ENCODE measurements at regions not wholly inside any gene's neighbourhood (a gene's known extent, or its start where the extent isn't known, plus 50 kb on each side); places are given as distances from the start of the nearest gene placed in this dataset.

GRCh38 chr6:74334722-74335121 is 638.7 kb downstream of the CD109 start:
- H4K20me1 ChIP-seq (ENCODE audit: control insufficient read depth, insufficient read depth, low read depth, low read length): no peaks in the 10 kb centered on the region
- H3K4me1 ChIP-seq (ENCODE audit: control insufficient read depth, low read length): no peaks in the 10 kb centered on the region
- H3K27me3 ChIP-seq (ENCODE audit: control insufficient read depth, low read length): no peaks in the 10 kb centered on the region
- H3K36me3 ChIP-seq (ENCODE audit: control insufficient read depth, low read length): no peaks in the 10 kb centered on the region
- H3K4me2 ChIP-seq (ENCODE audit: low read length): no peak overlapping the region
- H3K79me2 ChIP-seq (ENCODE audit: control insufficient read depth, low read length): no peaks in the 10 kb centered on the region
- no peaks in the 10 kb centered on the region for H3K9me2 ChIP-seq (replicated peaks; ENCODE audit: control insufficient read depth, low read length)
- H3F3A ChIP-seq (ENCODE audit: control insufficient read depth, insufficient read depth): no peaks in the 10 kb centered on the region
- H3K9me3 ChIP-seq (ENCODE audit: control insufficient read depth, insufficient read depth, low read length): no peaks in the 10 kb centered on the region
- no peak overlapping the region for H3K27ac ChIP-seq (ENCODE audit: low read depth, low read length)
- no peak for TF ChIP-seq CTCF (IDR thresholded peaks at IDR 0.05; ENCODE audit: low read depth, low read length, poor library complexity, severe bottlenecking)
- no peak for TF ChIP-seq EZH2phosphoT487 (IDR thresholded peaks at IDR 0.05; ENCODE audit: borderline replicate concordance, low read length)
- no peak overlapping the region for H3K4me3 ChIP-seq (ENCODE audit: low read length)

- no peak overlapping the region for H3K4me2 ChIP-seq (ENCODE audit: low read length)
These were observed 637.4 kb downstream of the CD109 start for GRCh38 chr6:74333406-74333805.

GRCh38 chr6:74320715-74321114 is 624.7 kb downstream of the CD109 start:
- no peaks in the 10 kb centered on the region for H3K27me3 ChIP-seq (ENCODE audit: control insufficient read depth, low read length)
- no peaks in the 10 kb centered on the region for H3K4me1 ChIP-seq (ENCODE audit: control insufficient read depth, low read length)
- no peaks in the 10 kb centered on the region for H3K9me2 ChIP-seq (replicated peaks; ENCODE audit: control insufficient read depth, low read length)
- no peaks in the 10 kb centered on the region for H4K20me1 ChIP-seq (ENCODE audit: control insufficient read depth, insufficient read depth, low read depth, low read length)
- no peak overlapping the region for H3K27ac ChIP-seq (ENCODE audit: low read depth, low read length)
- H3K79me2 ChIP-seq (ENCODE audit: control insufficient read depth, low read length): no peaks in the 10 kb centered on the region
- TF ChIP-seq EZH2phosphoT487 (IDR thresholded peaks at IDR 0.05; ENCODE audit: borderline replicate concordance, low read length) (no peak), CTCF (IDR thresholded peaks at IDR 0.05; ENCODE audit: low read depth, low read length, poor library complexity, severe bottlenecking) (no peak)
- no peaks in the 10 kb centered on the region for H3K9me3 ChIP-seq (ENCODE audit: control insufficient read depth, insufficient read depth, low read length)
- no peaks in the 10 kb centered on the region for H3K36me3 ChIP-seq (ENCODE audit: control insufficient read depth, low read length)
- no peak overlapping the region for H3K4me2 ChIP-seq (ENCODE audit: low read length)
- H3F3A ChIP-seq (ENCODE audit: control insufficient read depth, insufficient read depth): no peaks in the 10 kb centered on the region
- no peak overlapping the region for H3K4me3 ChIP-seq (ENCODE audit: low read length)

More at GRCh38 chr6:74333406-74333805, 637.4 kb downstream of the CD109 start:
- H3K9me3 ChIP-seq (ENCODE audit: control insufficient read depth, insufficient read depth, low read length): no peaks in the 10 kb centered on the region
- no peak overlapping the region for H3K27ac ChIP-seq (ENCODE audit: low read depth, low read length)
- no peaks in the 10 kb centered on the region for H3K36me3 ChIP-seq (ENCODE audit: control insufficient read depth, low read length)
- H3F3A ChIP-seq (ENCODE audit: control insufficient read depth, insufficient read depth): no peaks in the 10 kb centered on the region
- H3K27me3 ChIP-seq (ENCODE audit: control insufficient read depth, low read length): no peaks in the 10 kb centered on the region
- TF ChIP-seq CTCF (IDR thresholded peaks at IDR 0.05; ENCODE audit: low read depth, low read length, poor library complexity, severe bottlenecking) (no peak), EZH2phosphoT487 (IDR thresholded peaks at IDR 0.05; ENCODE audit: borderline replicate concordance, low read length) (no peak)
- H3K4me3 ChIP-seq (ENCODE audit: low read length): no peak overlapping the region
- no peaks in the 10 kb centered on the region for H3K79me2 ChIP-seq (ENCODE audit: control insufficient read depth, low read length)
- no peaks in the 10 kb centered on the region for H3K9me2 ChIP-seq (replicated peaks; ENCODE audit: control insufficient read depth, low read length)
- H3K4me1 ChIP-seq (ENCODE audit: control insufficient read depth, low read length): no peaks in the 10 kb centered on the region
- H4K20me1 ChIP-seq (ENCODE audit: control insufficient read depth, insufficient read depth, low read depth, low read length): no peaks in the 10 kb centered on the region

- no peak overlapping the region for H3K4me2 ChIP-seq (ENCODE audit: low read length)
- H3K79me2 ChIP-seq (ENCODE audit: control insufficient read depth, low read length): no peaks in the 10 kb centered on the region
- H3K9me3 ChIP-seq (ENCODE audit: control insufficient read depth, insufficient read depth, low read length): no peaks in the 10 kb centered on the region
- H3K4me3 ChIP-seq (ENCODE audit: low read length): no peak overlapping the region
- no peak for TF ChIP-seq CTCF (IDR thresholded peaks at IDR 0.05; ENCODE audit: low read depth, low read length, poor library complexity, severe bottlenecking)
- TF ChIP-seq EZH2phosphoT487 (IDR thresholded peaks at IDR 0.05; ENCODE audit: borderline replicate concordance, low read length): no peak
- H3K36me3 ChIP-seq (ENCODE audit: control insufficient read depth, low read length): no peaks in the 10 kb centered on the region
- H3K27me3 ChIP-seq (ENCODE audit: control insufficient read depth, low read length): no peaks in the 10 kb centered on the region
- no peaks in the 10 kb centered on the region for H3F3A ChIP-seq (ENCODE audit: control insufficient read depth, insufficient read depth)
- H3K9me2 ChIP-seq (replicated peaks; ENCODE audit: control insufficient read depth, low read length): no peaks in the 10 kb centered on the region
- H3K27ac ChIP-seq (ENCODE audit: low read depth, low read length): no peak overlapping the region
- no peaks in the 10 kb centered on the region for H3K4me1 ChIP-seq (ENCODE audit: control insufficient read depth, low read length)
- H4K20me1 ChIP-seq (ENCODE audit: control insufficient read depth, insufficient read depth, low read depth, low read length): no peaks in the 10 kb centered on the region
These were observed 624.1 kb downstream of the CD109 start for GRCh38 chr6:74320074-74320473.
